ENCODE measurements at regions not wholly inside any gene's neighbourhood (a gene's known extent, or its start where the extent isn't known, plus 50 kb on each side); places are given as distances from the start of the nearest gene placed in this dataset.

DNA sequence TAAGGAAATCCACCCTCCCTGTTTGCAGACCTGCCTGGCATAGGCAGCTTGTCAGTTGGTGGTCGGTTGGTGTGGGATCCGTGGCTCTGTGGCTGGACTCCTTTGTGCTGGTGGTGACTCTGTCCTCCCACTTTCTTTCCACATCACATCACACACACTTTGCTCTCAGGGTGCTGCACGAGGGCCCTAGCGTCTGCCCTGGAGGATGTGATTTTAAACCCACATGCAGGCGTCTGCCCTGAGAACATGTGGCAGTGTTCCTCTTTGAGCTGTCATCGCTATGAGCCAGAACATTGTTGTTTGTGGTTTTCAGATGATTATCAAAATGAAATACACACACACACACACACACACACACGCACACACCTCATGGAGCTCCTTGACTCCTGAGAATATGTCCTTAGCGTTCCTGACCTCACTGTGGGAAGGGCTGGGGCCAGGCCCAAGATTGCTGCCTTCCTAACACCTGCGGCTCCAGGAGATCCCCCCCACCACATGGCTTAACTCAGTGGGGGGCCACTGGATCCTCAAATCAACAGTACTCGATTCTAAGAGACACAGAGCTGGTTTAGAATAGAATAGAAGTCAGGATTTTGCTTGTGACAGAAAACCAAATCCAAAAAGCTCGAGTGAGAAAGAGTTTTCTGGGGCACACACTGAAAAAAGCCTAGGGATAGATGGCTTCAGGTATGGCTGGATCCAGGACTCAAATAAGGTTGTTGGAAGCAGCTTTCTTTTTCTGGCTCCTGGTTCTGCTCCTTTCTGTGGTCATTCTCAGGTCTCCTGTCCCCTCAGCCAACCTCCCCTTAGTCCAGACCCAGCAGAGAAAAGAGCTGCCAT is 54.8 kb downstream of the RTP5 start:
- in situ Hi-C loops (cut with HindIII; ENCODE audit: low pct_unique_long_range_greater_than_20kb, low sequenced_read_pairs): no loop called here
- no peak for DNase-seq (ENCODE audit: low read depth in 1 of 2, low spot score in 1 of 2)
- no peak for TF ChIP-seq JUND (IDR thresholded peaks at IDR 0.05; ENCODE audit: low read depth)

DNA sequence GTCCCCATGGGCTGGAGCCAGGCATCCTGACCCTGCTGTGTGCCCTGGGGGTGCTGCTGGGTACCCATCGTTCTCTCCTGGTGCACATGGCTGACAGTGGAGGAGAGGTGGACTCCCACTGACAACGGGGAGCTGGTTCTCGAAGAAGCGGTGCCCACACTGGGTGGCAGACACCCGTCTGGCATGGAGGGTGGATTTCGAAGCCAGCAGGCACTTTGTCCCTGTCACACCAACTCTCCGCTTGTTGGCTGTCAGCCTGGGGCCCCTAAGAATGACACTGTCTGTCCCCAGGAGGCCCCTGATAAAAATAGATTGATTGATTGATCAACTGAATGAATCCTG is 55.4 kb downstream of the RTP5 start:
- in situ Hi-C loops (cut with HindIII; ENCODE audit: low pct_unique_long_range_greater_than_20kb, low sequenced_read_pairs): no loop called here
- no peak for TF ChIP-seq JUND (IDR thresholded peaks at IDR 0.05; ENCODE audit: low read depth)
- DNase-seq (ENCODE audit: low read depth in 1 of 2, low spot score in 1 of 2): no peak

DNA sequence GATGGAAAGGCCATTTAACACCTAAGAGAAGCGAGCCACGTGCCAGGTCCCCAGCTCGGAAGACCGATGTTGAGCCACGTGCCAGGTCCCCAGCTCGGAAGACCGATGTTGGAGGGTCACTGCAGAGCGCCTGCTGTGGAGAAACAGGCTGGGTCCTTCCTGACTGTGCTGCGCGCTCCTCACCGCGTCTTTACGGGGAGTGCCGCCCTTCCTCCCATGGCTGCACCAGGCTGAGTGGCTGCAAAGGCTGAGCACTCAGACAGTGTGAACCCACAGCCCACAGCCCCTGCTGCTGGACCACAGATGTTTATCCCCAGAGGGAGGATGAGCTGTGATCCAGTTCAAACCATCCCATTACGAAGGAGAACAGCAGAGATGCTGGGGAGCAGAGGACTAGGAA is 55.7 kb downstream of the RTP5 start:
- in situ Hi-C loops (cut with HindIII; ENCODE audit: low pct_unique_long_range_greater_than_20kb, low sequenced_read_pairs): no loop called here
- no peak for DNase-seq (ENCODE audit: low read depth in 1 of 2, low spot score in 1 of 2)
- TF ChIP-seq JUND (IDR thresholded peaks at IDR 0.05; ENCODE audit: low read depth): no peak

DNA sequence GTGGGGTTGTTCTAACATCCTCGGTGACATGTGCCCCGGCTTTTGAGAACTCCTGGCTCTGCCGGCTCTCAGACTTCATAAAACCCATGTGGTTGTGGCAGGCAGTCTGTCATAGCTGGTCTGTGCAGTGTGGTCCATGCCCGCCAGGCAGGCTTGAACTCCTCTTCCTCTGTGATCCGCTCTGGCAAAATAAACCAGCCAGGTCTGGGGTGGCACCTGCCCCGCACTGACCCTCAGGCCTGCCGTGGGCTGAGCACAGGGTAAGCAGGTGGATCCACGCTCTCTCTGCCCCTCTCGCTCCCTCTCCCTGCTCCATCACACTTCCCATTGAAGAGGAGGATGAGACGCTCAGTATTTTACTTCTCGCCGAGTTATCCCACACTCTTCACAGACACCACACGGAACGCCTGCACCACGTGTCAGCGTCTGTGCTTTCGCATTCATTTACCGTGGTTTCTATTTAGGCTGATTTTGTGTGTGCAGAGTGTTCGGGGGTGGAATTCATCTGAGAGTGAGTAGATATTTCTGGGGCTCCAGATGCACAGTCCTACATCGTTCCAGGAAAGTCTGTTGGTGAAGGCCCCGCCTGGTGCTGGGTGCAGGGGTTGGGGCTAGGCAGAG is 56.4 kb downstream of the RTP5 start:
- no peak for DNase-seq (ENCODE audit: low read depth in 1 of 2, low spot score in 1 of 2)

DNA sequence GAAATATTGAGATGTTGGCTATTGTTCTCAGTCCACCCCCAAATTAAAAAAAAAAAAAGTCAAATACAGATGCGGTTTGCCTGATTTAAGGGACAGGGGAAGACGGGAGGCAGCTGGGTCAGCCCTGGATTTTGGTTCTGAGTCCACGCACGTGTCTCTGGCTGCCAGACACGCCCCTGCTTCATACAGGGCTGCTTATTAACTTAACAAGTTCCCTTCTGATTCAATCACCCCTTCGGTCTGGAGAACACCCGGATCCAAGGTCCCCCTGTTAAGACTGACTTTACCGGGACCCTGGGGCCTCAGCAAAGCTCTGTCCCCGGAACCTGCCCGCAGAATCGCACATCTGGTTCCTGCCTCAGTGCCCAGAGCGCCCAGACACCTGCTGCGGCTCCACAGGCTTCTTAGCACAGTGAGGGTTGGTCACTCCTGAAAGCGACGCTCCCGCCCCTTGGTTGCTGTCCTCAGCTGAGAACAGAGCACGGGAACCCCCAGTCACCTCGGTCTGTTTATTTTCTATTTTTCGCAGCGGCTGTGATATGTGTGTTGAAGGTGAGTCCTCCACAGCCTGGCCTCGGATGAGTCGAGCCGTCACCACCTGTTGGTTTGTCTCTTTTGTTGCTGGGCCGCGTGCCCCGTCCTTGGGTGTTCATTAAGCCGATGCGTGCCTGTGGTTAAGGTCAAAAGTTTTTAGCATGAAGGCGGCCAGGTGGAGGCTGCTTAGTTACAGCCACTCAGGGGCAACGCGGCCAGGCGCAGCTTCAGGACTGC is 57.2 kb downstream of the RTP5 start:
- in situ Hi-C loops (cut with HindIII; ENCODE audit: low pct_unique_long_range_greater_than_20kb, low sequenced_read_pairs): no loop called here
- TF ChIP-seq JUND (IDR thresholded peaks at IDR 0.05; ENCODE audit: low read depth): no peak
- no peak for DNase-seq (ENCODE audit: low read depth in 1 of 2, low spot score in 1 of 2)

More for the DNA sequence above, 56.4 kb downstream of the RTP5 start:
- no peak for TF ChIP-seq JUND (IDR thresholded peaks at IDR 0.05; ENCODE audit: low read depth)
- in situ Hi-C loops (cut with HindIII; ENCODE audit: low pct_unique_long_range_greater_than_20kb, low sequenced_read_pairs): no loop called here

- in situ Hi-C loops (cut with HindIII; ENCODE audit: low pct_unique_long_range_greater_than_20kb, low sequenced_read_pairs): no loop called here
- no peak for TF ChIP-seq JUND (IDR thresholded peaks at IDR 0.05; ENCODE audit: low read depth)
- DNase-seq (ENCODE audit: low read depth in 1 of 2, low spot score in 1 of 2): no peak
Measured at GRCh38 chr2:241929551-241930490, 60.3 kb downstream of the RTP5 start.

DNA sequence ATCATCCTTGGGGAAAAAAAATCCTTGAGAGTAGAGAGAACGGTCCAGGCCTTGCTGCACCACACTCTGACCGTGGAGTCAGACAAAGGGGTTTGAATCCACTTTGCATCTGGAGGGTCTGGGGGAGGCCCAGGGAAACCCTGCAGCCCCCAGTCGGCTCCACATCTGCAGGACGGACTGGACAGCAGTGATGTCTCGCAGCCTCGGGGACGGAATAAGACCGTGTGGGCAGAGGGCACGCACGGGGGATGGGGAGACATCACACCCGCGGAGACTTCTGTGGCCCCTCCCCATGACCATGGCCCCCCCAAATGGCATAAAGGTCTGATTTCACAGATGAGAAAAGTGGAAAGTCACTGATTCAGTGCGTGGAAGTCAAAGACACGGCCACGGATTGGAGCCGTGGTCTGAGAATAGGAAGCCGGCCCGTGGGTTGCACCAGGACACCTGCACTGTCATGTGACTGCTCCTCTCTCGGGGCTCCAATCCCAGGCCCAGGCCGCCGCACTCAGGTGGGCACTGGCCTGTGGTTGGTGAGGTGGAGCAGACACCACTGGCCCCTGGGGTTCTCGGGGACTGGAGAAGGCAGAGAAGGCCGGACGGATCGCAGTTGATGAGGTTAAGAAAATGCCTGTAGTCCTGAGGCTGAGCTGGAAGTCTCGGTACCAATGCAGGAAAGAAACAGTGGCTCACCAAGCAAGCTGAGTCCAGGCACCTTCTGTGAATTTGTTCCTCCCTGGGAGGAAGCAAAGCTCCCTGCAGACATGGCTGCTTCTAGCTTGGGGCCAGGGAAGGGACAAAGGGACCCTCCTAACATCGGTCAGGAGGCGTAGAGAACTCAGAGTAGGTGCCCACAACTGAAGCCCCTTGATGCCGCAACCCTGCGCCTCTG is 61.8 kb downstream of the RTP5 start:
- no peak for TF ChIP-seq JUND (IDR thresholded peaks at IDR 0.05; ENCODE audit: low read depth)
- DNase-seq (ENCODE audit: low read depth in 1 of 2, low spot score in 1 of 2): no peak
- in situ Hi-C loops (cut with HindIII; ENCODE audit: low pct_unique_long_range_greater_than_20kb, low sequenced_read_pairs): no loop called here

DNA sequence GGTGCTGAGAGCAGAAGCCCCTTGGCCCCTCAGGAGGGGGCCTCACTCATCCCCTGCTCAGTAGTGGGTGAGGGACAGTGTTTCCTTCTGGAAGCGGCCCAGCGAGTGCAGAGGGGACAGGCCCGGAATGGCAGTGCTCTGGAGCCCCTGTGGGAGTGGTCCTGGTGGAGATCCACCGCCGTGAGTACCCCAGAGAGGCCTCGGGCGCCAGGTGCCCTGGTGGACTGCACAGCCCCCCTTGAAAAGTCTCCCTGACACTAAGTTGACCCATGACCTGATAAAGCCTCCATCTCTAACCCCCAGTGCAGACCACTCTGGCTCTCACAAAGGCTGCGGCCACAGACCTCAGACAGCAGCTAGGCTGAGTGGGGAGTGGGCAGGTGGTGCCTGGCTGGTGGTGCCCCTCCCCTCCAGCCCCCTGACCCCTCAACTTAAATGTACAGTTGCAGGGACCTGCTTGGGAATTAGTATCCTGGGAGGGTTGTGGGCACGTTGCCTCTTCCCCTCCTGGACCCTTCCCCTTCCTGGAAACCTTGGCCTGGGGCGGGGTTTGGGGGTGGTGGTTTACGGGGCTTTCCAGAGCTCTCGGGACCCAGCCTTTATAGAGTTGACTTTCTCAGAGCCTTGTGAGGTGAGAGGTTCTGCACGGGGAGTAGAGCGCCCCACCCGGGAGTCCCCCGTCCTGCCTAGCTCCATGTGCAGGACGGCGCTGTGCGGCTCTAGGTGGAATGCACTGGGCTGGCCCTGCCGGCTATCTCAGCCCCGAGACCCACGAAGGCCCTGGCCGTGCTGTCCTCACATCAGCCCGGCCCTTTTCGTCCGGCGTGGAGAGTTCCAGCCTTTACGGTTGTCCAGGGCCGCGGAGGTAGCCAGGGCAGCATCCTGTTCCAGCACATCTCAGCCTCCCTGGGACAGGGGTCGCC is 62.7 kb downstream of the RTP5 start:
- in situ Hi-C loops (cut with HindIII; ENCODE audit: low pct_unique_long_range_greater_than_20kb, low sequenced_read_pairs): no loop called here
- TF ChIP-seq JUND (IDR thresholded peaks at IDR 0.05; ENCODE audit: low read depth): no peak
- no peak for DNase-seq (ENCODE audit: low read depth in 1 of 2, low spot score in 1 of 2)

DNA sequence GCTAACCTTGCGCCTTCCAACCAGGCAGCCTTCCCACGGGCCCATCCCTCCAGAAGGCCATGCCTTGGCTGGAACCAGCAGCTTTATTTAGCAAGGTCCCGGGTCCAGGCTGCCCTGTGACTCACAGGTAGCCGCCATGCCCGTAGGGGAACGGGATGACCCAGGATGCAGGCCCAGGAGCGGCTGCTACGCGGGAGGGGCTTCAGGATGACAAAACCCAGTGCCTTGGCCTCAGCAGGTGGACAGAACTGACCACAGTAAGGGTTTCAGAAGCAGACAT is 63.3 kb downstream of the RTP5 start:
- no peak for TF ChIP-seq JUND (IDR thresholded peaks at IDR 0.05; ENCODE audit: low read depth)

DNA sequence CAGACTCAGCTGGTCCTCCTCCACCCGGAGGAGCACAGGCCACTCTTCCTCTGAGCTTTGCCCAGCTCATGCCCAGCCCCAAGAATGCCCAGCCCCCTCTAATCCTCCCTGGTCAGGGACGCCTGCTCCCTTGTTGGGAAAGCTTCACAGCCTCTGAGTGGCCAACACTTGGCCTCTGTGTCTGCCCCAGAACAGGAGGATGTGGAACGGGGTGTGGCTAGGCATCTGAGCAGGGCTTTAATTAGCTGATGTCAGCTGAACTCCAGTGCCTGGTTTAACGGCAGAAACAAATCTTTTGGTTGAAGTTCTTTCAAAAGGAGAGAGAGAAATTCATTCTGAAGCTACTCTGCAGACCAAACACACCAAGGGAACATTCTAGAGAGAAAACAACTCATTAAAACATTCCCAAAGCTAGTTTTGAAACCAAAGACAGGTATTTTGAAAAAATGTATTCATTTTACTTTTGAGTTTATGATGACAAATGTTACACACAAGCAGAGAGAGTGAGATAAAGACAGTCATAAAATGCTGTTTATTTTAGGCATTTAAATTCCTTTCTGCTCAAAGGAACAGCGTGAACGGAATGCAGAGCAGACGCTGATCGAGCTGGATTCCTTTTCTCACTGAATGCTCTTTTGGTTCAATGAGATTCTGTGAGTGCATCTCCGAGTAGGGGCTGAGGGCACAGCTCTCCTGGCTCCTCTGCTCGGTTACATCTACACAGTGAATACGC is 63.8 kb downstream of the RTP5 start:
- DNase-seq (ENCODE audit: low read depth in 1 of 2, low spot score in 1 of 2): no peak
- TF ChIP-seq JUND (IDR thresholded peaks at IDR 0.05; ENCODE audit: low read depth): no peak
- in situ Hi-C loops (cut with HindIII; ENCODE audit: low pct_unique_long_range_greater_than_20kb, low sequenced_read_pairs): no loop called here

More for the DNA sequence above, 63.3 kb downstream of the RTP5 start:
- in situ Hi-C loops (cut with HindIII; ENCODE audit: low pct_unique_long_range_greater_than_20kb, low sequenced_read_pairs): no loop called here
- DNase-seq (ENCODE audit: low read depth in 1 of 2, low spot score in 1 of 2): no peak
